GDM1 (cell line): ENCODE measurements at regions not wholly inside any gene's neighbourhood (a gene's known extent, or its start where the extent isn't known, plus 50 kb on each side); places are given as distances from the start of the nearest gene placed in this dataset.
A peak's percentile ranks its signal among the peaks of the same experiment; 100 is the strongest.

Source experiments
- DNase-seq: peaks from one replicate; lab custom pipeline; 2025; lab: John Stamatoyannopoulos, UW

- DNase-seq: no peak
Measured at GRCh38 chr1:70891051-70891843, 156.4 kb downstream of the PTGER3 start.

GRCh38 chr1:70892140-70892539 is 155.5 kb downstream of the PTGER3 start:
- no peak for DNase-seq

- DNase-seq: no peak
Measured at GRCh38 chr1:70892930-70893329, 154.7 kb downstream of the PTGER3 start.

- no peak for DNase-seq
Measured at GRCh38 chr1:70893381-70893780, 154.2 kb downstream of the PTGER3 start.

- no peak for DNase-seq
Measured at GRCh38 chr1:70895531-70895930, 152.1 kb downstream of the PTGER3 start.

- DNase-seq: peak; percentile 6
Measured at GRCh38 chr1:70896224-70896623, 151.4 kb downstream of the PTGER3 start.

- no peak for DNase-seq
Measured at GRCh38 chr1:70897273-70897672, 150.3 kb downstream of the PTGER3 start.

GRCh38 chr1:70899735-70900134 is 147.9 kb downstream of the PTGER3 start:
- no peak for DNase-seq

- no peak for DNase-seq
Measured at GRCh38 chr1:70902211-70902610, 145.4 kb downstream of the PTGER3 start.

- no peak for DNase-seq
Measured at GRCh38 chr1:70906800-70907199, 140.8 kb downstream of the PTGER3 start.

GRCh38 chr1:70907563-70908310 is 139.9 kb downstream of the PTGER3 start:
- no peak for DNase-seq

GRCh38 chr1:70909262-70909822 is 138.3 kb downstream of the PTGER3 start:
- DNase-seq: no peak

GRCh38 chr1:70910013-70910412 is 137.6 kb downstream of the PTGER3 start:
- no peak for DNase-seq

GRCh38 chr1:70911861-70912260 is 135.8 kb downstream of the PTGER3 start:
- no peak for DNase-seq

- no peak for DNase-seq
Measured at GRCh38 chr1:70914224-70914623, 133.4 kb downstream of the PTGER3 start.

GRCh38 chr1:70915258-70916033 is 132.2 kb downstream of the PTGER3 start:
- no peak for DNase-seq

GRCh38 chr1:70916034-70916427 is 131.6 kb downstream of the PTGER3 start:
- no peak for DNase-seq

GRCh38 chr1:70919706-70920323 is 127.8 kb downstream of the PTGER3 start:
- DNase-seq: no peak
